A673 (cell line): ENCODE measurements at regions not wholly inside any gene's neighbourhood (a gene's known extent, or its start where the extent isn't known, plus 50 kb on each side); places are given as distances from the start of the nearest gene placed in this dataset.

Experiments used
- BruUV-seq: library from RNA; stranded (reverse); fragments of 400-500 nt; replicated peaks from 2 replicates; lab custom pipeline; 2021; lab: Mats Ljungman, UMichigan
- CTCF ChIA-PET: fragments of 300-600 bp; sonication (Branson Sonifier 250); formaldehyde crosslinking; loops from one replicate; lab custom pipeline; 2022; ENCODE audit warnings: antibody characterized with exemption; lab: Charles Lee
- POLR2A ChIA-PET: fragments of 300-600 bp; sonication (Branson Sonifier 250); formaldehyde crosslinking; loops from one replicate; lab custom pipeline; 2022; ENCODE audit warnings: antibody characterized with exemption; ENCODE audit not compliant: low non-redundant PET; lab: Charles Lee
- DNase-seq: peaks from one replicate; pipeline ENCODE4 v3.0.0-alpha.2; 2015; ENCODE audit warnings: low spot score
- H3K27ac ChIP-seq: fragments of 200-600 bp; sonication (generic); 2 replicates; pipeline ENCODE4 v1.5.1; 2016; ENCODE audit warnings: mixed run types, low read depth, mild to moderate bottlenecking, mixed read lengths, antibody characterized with exemption, low read length; ENCODE audit not compliant: poor library complexity, severe bottlenecking
- H3K27me3 ChIP-seq: fragments of 200-600 bp; sonication (generic); replicated peaks from 2 replicates; pipeline ENCODE4 v1.6.1; 2017; ENCODE audit warnings: mixed run types, low read depth, mild to moderate bottlenecking, mixed read lengths, antibody characterized with exemption, low read length; ENCODE audit not compliant: insufficient read depth, poor library complexity
- H3K36me3 ChIP-seq: fragments of 200-600 bp; sonication (generic); 2 replicates; pipeline ENCODE4 v1.6.1; 2016; ENCODE audit warnings: mixed run types, mild to moderate bottlenecking, mixed read lengths, antibody characterized with exemption, low read length; ENCODE audit not compliant: insufficient read depth, poor library complexity, severe bottlenecking
- H3K4me1 ChIP-seq: fragments of 200-600 bp; sonication (generic); 2 replicates; pipeline ENCODE4 v1.6.1; 2017; ENCODE audit warnings: mixed run types, mild to moderate bottlenecking, mixed read lengths, antibody characterized with exemption, low read length; ENCODE audit not compliant: insufficient read depth, poor library complexity, severe bottlenecking
- H3K4me3 ChIP-seq: fragments of 200-600 bp; sonication (generic); 2 replicates; pipeline ENCODE4 v1.5.1; 2016; ENCODE audit warnings: low read depth, mixed run types, mild to moderate bottlenecking, mixed read lengths, low read length; ENCODE audit not compliant: poor library complexity, severe bottlenecking
- H3K9me3 ChIP-seq: fragments of 200-600 bp; sonication (generic); 2 replicates; pipeline ENCODE4 v1.6.1; 2016; ENCODE audit warnings: mixed run types, low read depth, mild to moderate bottlenecking, mixed read lengths, antibody characterized with exemption, low read length; ENCODE audit not compliant: poor library complexity, severe bottlenecking
- EZH2 ChIP-seq: fragments of 200-600 bp; sonication (generic); IDR thresholded peaks from 2 replicates; pipeline ENCODE4 v1.6.1; 2017; ENCODE audit warnings: borderline replicate concordance, low read depth, mild to moderate bottlenecking, mixed read lengths, antibody characterized with exemption, low read length; ENCODE audit not compliant: poor library complexity, severe bottlenecking
- intact Hi-C: fragments of 100-400 bp; cut with micrococcal nuclease; formaldehyde crosslinking; loops from one replicate; pipeline ENCODE4 v1.10.0; 2022; ENCODE audit not compliant: unreplicated experiment
- TF ChIP-seq, protein P1 (sequence below): fragments of 300-800, 200-600 bp; sonication (generic); conservative IDR thresholded peaks from 2 replicates; pipeline ENCODE4 v1.5.1; 2017; ENCODE audit warnings: low read depth, mild to moderate bottlenecking, antibody characterized with exemption, low read length, moderate library complexity, mixed read lengths

DNA sequence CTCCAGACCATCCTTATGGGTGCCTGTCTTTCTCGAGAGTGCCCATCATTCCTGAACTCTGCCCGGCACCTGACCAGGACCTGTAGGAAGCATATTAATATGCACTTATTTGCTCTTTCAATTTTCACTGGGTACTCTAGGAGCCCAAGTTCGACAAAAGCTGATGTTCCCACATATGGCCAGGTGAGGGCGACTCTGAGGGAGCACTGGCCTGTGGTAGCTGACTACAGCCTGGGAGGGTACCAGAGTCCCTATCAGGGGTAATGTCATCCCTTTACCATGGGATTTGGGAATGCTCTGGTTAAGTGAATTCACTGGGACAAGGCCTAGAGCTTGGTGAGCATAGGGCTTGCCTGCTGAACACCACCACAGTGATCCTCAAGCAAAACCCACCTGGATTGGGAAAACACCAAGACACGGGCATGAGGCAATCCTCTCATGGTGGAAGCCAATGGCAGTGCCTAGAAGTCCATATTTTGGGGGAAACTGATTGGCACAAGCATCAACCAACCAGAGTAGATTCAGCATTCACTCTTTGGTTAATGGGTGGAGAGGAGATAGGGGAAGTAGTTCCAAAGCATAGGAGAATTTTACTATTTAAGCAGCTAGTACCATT, 112.2 kb downstream of the MTX3 start:
- H3K27ac ChIP-seq: no peak overlapping the region
- peak; percentile 48 for DNase-seq
- H3K36me3 ChIP-seq: no peaks in the 10 kb centered on the region
- ChIA-PET CTCF (interaction anchor here (0.6 to 1.3 kb wide), 4 partner anchors 205 to 430 kb away, joined by 3 to 16 read pairs (median 4); no protein-coding TSS in a partner anchor), POLR2A (no interaction called here)
- H3K4me3 ChIP-seq: no peak overlapping the region
- TF ChIP-seq, protein P1, sequence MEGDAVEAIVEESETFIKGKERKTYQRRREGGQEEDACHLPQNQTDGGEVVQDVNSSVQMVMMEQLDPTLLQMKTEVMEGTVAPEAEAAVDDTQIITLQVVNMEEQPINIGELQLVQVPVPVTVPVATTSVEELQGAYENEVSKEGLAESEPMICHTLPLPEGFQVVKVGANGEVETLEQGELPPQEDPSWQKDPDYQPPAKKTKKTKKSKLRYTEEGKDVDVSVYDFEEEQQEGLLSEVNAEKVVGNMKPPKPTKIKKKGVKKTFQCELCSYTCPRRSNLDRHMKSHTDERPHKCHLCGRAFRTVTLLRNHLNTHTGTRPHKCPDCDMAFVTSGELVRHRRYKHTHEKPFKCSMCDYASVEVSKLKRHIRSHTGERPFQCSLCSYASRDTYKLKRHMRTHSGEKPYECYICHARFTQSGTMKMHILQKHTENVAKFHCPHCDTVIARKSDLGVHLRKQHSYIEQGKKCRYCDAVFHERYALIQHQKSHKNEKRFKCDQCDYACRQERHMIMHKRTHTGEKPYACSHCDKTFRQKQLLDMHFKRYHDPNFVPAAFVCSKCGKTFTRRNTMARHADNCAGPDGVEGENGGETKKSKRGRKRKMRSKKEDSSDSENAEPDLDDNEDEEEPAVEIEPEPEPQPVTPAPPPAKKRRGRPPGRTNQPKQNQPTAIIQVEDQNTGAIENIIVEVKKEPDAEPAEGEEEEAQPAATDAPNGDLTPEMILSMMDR: peak; percentile 76
- TF ChIP-seq EZH2: no peak
- no peaks in the 10 kb centered on the region for H3K9me3 ChIP-seq
- H3K4me1 ChIP-seq: no peaks in the 10 kb centered on the region
- no peaks in the 10 kb centered on the region for H3K27me3 ChIP-seq
- intact Hi-C loops: loop anchor here (2.0 kb wide), 1 partner anchor 204 kb away; no protein-coding TSS in a partner anchor
- no TSS peak for BruUV-seq

DNA sequence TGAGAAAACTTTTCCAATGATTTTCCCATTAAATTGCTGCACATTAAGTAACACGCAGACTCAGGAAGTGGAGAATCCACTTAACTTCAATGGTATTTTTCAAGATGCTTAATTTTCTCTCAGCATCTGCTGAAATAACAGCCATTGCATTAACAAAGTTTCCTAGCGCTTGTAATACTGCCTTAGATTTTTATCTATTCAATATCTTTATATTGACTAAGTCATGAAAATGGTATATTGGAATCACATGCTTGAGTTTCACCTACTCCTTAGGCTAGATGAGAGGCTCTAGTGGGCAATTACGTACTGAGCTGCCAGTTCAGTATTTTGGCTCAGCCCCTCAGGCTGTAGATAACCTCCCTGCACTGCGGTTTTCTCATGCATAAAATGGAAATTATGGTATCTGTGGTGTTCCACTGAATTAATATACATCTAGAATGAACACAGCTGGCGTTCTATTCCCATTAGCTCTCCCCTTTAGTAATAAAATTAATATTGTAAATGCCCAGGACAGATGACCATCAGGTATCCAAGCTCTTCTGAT, 112.9 kb downstream of the MTX3 start:
- ChIA-PET CTCF (interaction anchor here (0.6 to 1.3 kb wide), 4 partner anchors 205 to 430 kb away, joined by 3 to 16 read pairs (median 4); no protein-coding TSS in a partner anchor), POLR2A (no interaction called here)
- no peak for DNase-seq
- intact Hi-C loops: loop anchor here (2.0 kb wide), 1 partner anchor 205 kb away; no protein-coding TSS in a partner anchor
- Histone ChIP-seq H3K27me3 (peaks cover 3% of the 10 kb centered on the region), H3K9me3 (no peaks in the 10 kb centered on the region), H3K4me1 (no peaks in the 10 kb centered on the region), H3K4me3 (no peak overlapping the region), H3K27ac (no peak overlapping the region), H3K36me3 (no peaks in the 10 kb centered on the region)
- TF ChIP-seq EZH2: no peak
- TF ChIP-seq, protein P1: no peak
- BruUV-seq: no TSS peak

DNA sequence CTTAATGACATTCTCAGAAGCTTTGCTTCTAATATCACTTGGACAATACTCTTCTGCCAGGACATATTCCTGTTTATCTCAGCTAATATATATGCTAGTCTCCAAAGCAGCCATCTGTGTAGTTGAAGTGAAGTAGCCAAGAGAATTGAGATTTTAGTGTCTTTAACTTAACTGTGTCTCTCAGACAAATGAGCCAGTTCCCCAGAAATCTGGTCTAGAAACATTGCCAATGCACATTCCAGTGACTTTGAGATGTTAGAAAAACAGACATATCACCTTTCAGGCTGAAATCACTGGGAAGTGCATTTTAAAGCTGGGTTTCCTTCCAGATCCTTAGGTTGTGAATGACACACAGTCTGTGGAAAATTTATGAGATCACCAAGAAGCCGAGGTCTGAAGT, 114.6 kb downstream of the MTX3 start:
- BruUV-seq: no TSS peak
- ChIA-PET POLR2A (interaction anchor here (0.6 kb wide), 1 partner anchor 461 kb away, joined by 3 read pairs; no protein-coding TSS in a partner anchor), CTCF (no interaction called here)
- no peaks in the 10 kb centered on the region for H3K36me3 ChIP-seq
- H3K27me3 ChIP-seq: peaks cover 3% of the 10 kb centered on the region
- no peak overlapping the region for H3K4me3 ChIP-seq
- no peak overlapping the region for H3K27ac ChIP-seq
- TF ChIP-seq, protein P1: no peak
- no peak for TF ChIP-seq EZH2
- DNase-seq: no peak
- H3K4me1 ChIP-seq: no peaks in the 10 kb centered on the region
- intact Hi-C loops: no loop called here
- H3K9me3 ChIP-seq: no peaks in the 10 kb centered on the region
